ENCODE measurements at regions not wholly inside any gene's neighbourhood (a gene's known extent, or its start where the extent isn't known, plus 50 kb on each side); places are given as distances from the start of the nearest gene placed in this dataset.

DNA sequence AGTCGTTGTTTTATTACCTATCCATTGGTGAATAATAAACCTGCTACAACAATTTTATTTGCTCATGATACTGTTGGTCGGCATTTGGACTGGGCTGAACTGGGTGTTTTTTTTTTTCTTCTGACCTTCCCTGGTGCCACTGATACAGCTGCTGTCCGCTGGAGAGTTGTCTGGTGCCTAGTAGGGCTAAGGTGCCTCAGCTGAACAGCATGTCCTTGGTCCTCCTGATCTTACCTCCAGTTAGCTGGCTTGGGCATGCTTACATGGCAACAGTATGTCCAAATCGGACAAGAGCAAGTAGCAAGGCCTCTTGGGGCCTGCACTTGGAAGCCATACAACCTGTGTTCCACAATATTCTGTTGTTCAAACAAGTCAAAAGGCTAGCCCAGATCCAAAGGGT is 563.4 kb downstream of the BMP2 start:
- Histone ChIP-seq H3K9ac (ENCODE audit: low read depth, low read length) (no peak overlapping the region), H3K4me1 (ENCODE audit: insufficient read depth, low read length) (no peaks in the 10 kb centered on the region), H3K36me3 (ENCODE audit: insufficient read depth, low read length) (no peaks in the 10 kb centered on the region), H3K9me3 (ENCODE audit: control insufficient read depth, insufficient read depth, low read length) (no peaks in the 10 kb centered on the region)

DNA sequence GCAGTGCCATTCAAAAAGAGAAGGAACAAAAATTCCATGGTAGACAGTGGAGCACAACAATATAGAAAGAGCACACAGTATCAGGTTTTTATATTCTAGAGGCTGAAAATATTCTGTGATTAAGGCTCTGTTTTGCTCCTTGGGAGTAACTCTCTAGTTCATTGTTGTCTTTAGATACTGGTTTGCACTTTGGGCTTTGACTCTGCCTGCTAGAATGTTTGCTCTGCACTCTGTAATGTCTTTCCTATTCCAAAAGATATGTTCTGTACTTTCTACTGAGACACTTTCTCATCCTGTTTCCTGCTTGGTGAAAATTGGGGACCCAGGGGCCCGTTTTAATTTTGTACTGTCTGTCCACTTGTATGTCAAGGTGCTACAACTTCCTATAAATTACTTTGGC is 564.7 kb downstream of the BMP2 start:
- Histone ChIP-seq H3K9me3 (ENCODE audit: control insufficient read depth, insufficient read depth, low read length) (no peaks in the 10 kb centered on the region), H3K4me1 (ENCODE audit: insufficient read depth, low read length) (no peaks in the 10 kb centered on the region), H3K36me3 (ENCODE audit: insufficient read depth, low read length) (no peaks in the 10 kb centered on the region), H3K9ac (ENCODE audit: low read depth, low read length) (no peak overlapping the region)

DNA sequence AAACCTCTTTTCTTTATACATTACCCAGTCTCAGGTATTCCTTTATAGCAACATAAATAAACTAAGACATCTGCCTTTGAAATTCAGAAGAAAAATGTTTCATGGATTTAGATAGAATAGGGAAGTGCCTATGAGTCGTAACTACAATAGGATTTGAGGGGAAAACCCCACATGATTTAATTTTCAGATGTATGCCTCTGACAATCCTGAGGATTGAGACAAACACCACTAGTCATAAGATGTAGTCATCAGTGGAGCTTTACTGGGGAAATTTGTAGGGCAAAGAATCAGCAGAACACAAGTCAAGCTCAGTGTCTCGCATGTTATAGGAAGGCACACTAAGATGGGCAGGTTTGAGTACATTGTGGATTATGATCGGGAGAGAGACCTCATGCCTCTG is 566.4 kb downstream of the BMP2 start:
- H3K9me3 ChIP-seq (ENCODE audit: control insufficient read depth, insufficient read depth, low read length): no peaks in the 10 kb centered on the region
- H3K4me1 ChIP-seq (ENCODE audit: insufficient read depth, low read length): no peaks in the 10 kb centered on the region
- no peaks in the 10 kb centered on the region for H3K36me3 ChIP-seq (ENCODE audit: insufficient read depth, low read length)
- H3K9ac ChIP-seq (ENCODE audit: low read depth, low read length): no peak overlapping the region

DNA sequence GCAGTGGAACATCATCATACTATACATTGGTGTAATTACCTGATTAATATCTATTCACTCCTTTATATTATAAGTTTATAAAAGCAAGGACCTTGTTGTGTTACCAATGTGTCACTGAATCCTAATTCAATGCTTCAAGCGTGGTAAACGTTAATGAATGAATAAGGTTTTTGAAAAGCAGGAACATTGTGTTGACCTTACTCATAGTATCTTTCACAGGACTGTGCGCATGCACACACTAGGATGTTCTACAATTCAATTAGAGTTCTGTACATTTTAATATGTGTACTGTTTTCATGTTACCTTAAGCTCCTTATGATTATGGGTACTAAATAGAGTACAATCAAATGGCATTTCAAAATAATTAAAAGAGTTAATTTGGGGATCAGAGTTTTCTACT is 578.5 kb downstream of the BMP2 start:
- no peaks in the 10 kb centered on the region for H3K4me1 ChIP-seq (ENCODE audit: insufficient read depth, low read length)
- no peaks in the 10 kb centered on the region for H3K9me3 ChIP-seq (ENCODE audit: control insufficient read depth, insufficient read depth, low read length)
- peaks cover 2% of the 10 kb centered on the region; the same call in 1 of the 2 replicates for H3K36me3 ChIP-seq (ENCODE audit: insufficient read depth, low read length)

DNA sequence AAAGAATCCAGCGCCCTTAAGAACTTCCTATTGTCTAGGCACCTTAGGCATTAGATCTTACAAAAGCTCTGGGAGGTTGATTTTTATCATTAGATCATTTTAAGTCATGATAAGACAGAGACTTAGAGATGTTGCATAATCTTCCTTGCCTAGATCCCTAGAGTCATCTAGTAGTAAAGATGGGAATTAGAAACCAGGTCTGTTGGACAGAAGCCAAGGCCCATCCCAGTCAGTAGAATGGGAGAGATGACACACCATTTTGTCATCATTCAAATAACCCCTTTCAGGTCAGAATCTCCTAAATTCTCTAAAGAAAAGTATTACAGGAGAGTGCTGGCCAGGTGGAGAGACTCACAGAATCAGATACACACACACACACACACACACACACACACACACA is 579.1 kb downstream of the BMP2 start:
- H3K9ac ChIP-seq (ENCODE audit: low read depth, low read length): no peak overlapping the region
- H3K36me3 ChIP-seq (ENCODE audit: insufficient read depth, low read length): peaks cover 2% of the 10 kb centered on the region; the same call in 1 of the 2 replicates
- H3K4me1 ChIP-seq (ENCODE audit: insufficient read depth, low read length): no peaks in the 10 kb centered on the region
- no peaks in the 10 kb centered on the region for H3K9me3 ChIP-seq (ENCODE audit: control insufficient read depth, insufficient read depth, low read length)

More for the DNA sequence above, 578.5 kb downstream of the BMP2 start:
- H3K9ac ChIP-seq (ENCODE audit: low read depth, low read length): no peak overlapping the region

DNA sequence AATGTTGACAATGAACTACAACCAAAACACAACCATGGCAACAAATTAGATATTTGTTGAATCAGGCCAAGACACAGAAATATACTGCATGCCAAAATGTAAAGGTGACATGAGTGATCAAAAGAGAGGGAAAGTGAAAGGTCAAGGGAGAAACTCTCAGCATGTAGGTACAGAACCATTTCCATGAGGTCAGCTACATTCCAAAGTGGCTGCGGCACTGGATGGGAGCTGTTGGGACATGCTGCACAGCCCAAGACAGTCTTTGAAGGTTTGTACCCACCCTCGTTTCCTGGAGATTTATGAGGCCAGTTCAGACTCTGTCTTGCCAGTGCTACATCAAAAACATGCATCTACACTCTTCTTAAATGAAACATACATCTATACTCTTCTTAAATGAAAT is 579.9 kb downstream of the BMP2 start:
- no peaks in the 10 kb centered on the region for H3K9me3 ChIP-seq (ENCODE audit: control insufficient read depth, insufficient read depth, low read length)
- H3K4me1 ChIP-seq (ENCODE audit: insufficient read depth, low read length): no peaks in the 10 kb centered on the region
- peaks cover 2% of the 10 kb centered on the region; the same call in 1 of the 2 replicates for H3K36me3 ChIP-seq (ENCODE audit: insufficient read depth, low read length)
- H3K9ac ChIP-seq (ENCODE audit: low read depth, low read length): no peak overlapping the region

DNA sequence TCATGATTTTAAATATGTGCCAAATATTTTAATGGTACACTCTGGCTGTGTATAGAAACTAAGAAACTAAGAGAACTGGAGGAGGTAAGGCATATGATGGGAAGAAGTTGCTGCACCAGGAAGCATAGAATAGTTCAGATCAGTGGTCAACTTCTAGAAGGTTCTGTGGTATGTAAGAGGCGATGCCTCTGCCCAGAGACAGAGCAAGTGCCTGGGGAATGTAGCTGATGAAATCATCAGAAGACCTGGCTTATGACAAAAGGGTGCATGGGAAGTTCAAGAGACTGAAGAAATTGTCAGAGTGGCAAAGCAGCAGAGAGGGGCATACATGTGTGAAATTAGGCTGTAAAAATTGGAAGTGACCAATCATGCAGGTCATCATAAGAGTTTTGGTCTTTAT is 580.8 kb downstream of the BMP2 start:
- Histone ChIP-seq H3K9ac (ENCODE audit: low read depth, low read length) (no peak overlapping the region), H3K4me1 (ENCODE audit: insufficient read depth, low read length) (no peaks in the 10 kb centered on the region), H3K36me3 (ENCODE audit: insufficient read depth, low read length) (peaks cover 2% of the 10 kb centered on the region; the same call in 1 of the 2 replicates), H3K9me3 (ENCODE audit: control insufficient read depth, insufficient read depth, low read length) (no peaks in the 10 kb centered on the region)

DNA sequence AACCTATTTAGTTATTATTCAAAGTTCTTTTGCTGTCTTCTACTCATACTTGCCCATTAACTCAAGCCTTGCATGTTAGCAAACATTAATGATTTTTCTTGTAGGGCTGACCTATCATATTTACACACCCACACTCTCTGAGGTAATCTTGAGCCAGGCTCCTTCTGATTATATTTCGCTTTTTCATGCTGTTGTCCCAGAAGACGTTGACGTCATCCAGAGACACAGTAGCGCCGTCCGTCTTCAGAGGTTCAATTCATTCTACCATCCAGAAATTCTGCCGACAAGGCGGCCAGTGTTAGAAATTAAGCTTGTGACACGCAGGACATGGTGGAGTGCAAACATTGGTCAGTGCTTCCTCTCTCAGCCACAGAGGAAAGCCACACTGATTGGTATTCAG is 584.7 kb downstream of the BMP2 start:
- peaks cover 2% of the 10 kb centered on the region; the same call in 1 of the 2 replicates for H3K36me3 ChIP-seq (ENCODE audit: insufficient read depth, low read length)
- no peaks in the 10 kb centered on the region for H3K4me1 ChIP-seq (ENCODE audit: insufficient read depth, low read length)
- no peaks in the 10 kb centered on the region for H3K9me3 ChIP-seq (ENCODE audit: control insufficient read depth, insufficient read depth, low read length)
- no peak overlapping the region for H3K9ac ChIP-seq (ENCODE audit: low read depth, low read length)

DNA sequence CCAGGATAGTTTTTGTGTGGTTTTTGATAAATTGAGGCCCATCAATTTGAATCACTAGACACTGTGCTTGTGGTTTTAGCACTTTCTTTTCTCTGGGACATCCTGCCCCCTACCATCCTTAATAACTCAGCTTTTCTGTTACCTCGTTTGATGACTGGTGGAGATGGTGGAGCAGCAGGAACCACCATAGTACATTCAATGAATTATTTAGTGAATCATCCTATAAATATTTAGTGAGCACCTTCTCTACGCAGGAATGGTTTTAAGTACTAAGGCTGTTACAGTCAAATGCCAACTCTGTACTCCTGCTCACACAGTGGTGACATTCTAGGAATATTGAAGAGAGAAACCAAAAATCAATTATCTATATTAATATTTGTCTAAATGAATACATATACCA is 585.2 kb downstream of the HAO1 start:
- no peak overlapping the region for H3K9ac ChIP-seq (ENCODE audit: low read depth, low read length)
- no peaks in the 10 kb centered on the region for H3K4me1 ChIP-seq (ENCODE audit: insufficient read depth, low read length)
- H3K9me3 ChIP-seq (ENCODE audit: control insufficient read depth, insufficient read depth, low read length): no peaks in the 10 kb centered on the region
- no peaks in the 10 kb centered on the region for H3K36me3 ChIP-seq (ENCODE audit: insufficient read depth, low read length)

DNA sequence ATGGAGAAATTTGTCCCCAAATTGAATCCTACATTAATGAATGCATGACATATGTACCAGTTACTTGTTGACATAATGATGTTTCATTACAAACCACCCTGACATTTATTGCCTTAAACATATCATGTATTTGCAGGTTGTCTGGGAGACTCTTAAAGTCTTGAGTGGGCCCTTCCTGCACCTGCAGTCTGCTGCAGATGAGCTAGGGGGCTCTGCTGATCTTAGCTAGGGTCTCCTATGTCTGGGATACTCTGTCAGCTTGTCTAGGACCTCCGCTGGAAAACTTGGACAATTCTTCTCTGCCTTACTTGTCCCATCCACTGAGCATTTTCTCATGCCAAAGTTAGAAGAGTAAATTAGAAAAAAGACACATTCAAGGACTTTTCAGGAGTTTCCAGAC is 581.6 kb downstream of the HAO1 start:
- no peak overlapping the region for H3K9ac ChIP-seq (ENCODE audit: low read depth, low read length)
- H3K9me3 ChIP-seq (ENCODE audit: control insufficient read depth, insufficient read depth, low read length): no peaks in the 10 kb centered on the region
- no peaks in the 10 kb centered on the region for H3K36me3 ChIP-seq (ENCODE audit: insufficient read depth, low read length)
- no peaks in the 10 kb centered on the region for H3K4me1 ChIP-seq (ENCODE audit: insufficient read depth, low read length)

DNA sequence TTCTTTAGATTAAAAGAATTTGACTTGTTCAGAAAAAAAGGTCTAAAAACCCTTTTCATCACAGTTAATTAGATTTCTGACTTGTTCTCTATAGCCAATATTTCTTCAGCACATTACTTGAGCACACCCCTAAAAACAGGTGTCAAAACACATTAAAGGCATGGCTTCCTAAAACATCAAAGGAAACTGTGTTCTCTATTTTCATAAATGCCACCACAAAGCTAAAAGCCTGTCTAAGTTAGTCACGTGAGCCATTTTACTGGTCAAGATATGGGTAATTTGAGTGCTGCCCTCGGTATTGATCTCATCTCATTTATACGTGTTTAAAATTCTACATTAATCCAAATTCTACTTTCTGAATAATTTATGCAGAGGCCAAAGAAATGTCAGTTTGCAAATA is 580.5 kb downstream of the HAO1 start:
- no peak overlapping the region for H3K9ac ChIP-seq (ENCODE audit: low read depth, low read length)
- no peaks in the 10 kb centered on the region for H3K9me3 ChIP-seq (ENCODE audit: control insufficient read depth, insufficient read depth, low read length)
- H3K4me1 ChIP-seq (ENCODE audit: insufficient read depth, low read length): no peaks in the 10 kb centered on the region
- H3K36me3 ChIP-seq (ENCODE audit: insufficient read depth, low read length): no peaks in the 10 kb centered on the region

DNA sequence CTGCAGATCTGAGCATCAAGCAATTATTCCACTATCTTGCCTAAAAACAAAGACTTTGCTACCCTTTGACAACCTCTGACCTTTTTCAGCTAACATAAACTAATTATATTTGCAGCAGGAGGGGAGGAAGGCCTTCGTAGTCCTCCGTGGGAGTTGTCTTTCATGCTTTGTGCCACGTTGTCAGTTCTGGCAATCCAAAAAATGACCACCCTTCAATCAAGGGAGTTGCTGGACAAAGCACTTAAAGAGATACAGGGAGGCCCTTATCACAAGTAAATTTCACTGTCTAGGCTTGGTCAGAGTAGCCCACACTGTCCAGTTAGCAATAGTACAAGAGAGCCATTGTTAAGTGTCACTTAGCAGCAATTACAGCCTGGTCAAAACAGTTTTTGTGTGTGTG is 578.9 kb downstream of the HAO1 start:
- no peaks in the 10 kb centered on the region for H3K36me3 ChIP-seq (ENCODE audit: insufficient read depth, low read length)
- H3K9me3 ChIP-seq (ENCODE audit: control insufficient read depth, insufficient read depth, low read length): 0 out of 2 replicates have a peak, but pooled peaks cover 3% of the 10 kb centered on the region
- H3K4me1 ChIP-seq (ENCODE audit: insufficient read depth, low read length): no peaks in the 10 kb centered on the region
- no peak overlapping the region for H3K9ac ChIP-seq (ENCODE audit: low read depth, low read length)

DNA sequence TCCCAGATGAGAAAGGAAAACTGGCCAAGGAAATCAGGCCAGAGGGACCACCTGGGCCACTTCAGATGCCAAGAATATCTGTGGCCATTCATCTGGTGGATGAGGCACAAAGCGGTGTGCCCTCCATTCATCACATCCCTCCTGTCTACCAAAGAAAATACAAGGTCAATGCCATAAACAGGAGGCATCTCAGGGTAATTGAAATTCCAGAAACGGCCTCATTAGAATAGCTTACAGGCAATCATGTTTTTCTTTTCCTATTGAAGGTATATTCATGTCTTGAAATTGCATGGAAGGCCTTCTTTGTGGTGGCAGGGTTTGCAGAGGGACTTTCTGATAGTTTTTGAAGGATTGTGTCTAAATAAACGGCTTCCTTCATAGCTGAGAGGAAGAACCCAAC is 578.3 kb downstream of the HAO1 start:
- no peak overlapping the region for H3K9ac ChIP-seq (ENCODE audit: low read depth, low read length)
- no peaks in the 10 kb centered on the region for H3K4me1 ChIP-seq (ENCODE audit: insufficient read depth, low read length)
- H3K9me3 ChIP-seq (ENCODE audit: control insufficient read depth, insufficient read depth, low read length): 0 out of 2 replicates have a peak, but pooled peaks cover 3% of the 10 kb centered on the region
- no peaks in the 10 kb centered on the region for H3K36me3 ChIP-seq (ENCODE audit: insufficient read depth, low read length)

DNA sequence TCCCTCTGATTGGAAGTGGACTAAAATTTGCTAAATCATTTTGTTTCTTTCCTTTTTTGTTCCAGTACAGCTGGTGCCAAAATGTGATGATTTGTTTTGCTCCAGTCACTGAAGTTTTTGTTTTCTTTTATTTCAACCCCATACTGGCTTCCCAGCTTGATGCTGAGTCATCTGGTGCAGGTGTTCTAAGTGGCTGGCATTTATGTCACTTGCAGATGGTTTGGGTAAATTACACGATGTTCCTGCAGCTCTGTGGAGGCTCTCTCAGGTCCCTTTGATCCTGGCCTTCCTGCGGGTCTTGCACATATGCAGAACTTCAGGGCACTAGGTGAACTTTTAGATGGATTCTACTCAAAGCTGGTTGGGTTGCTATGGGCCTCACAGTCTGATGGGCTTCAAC is 577.7 kb downstream of the HAO1 start:
- Histone ChIP-seq H3K36me3 (ENCODE audit: insufficient read depth, low read length) (no peaks in the 10 kb centered on the region), H3K9ac (ENCODE audit: low read depth, low read length) (no peak overlapping the region), H3K9me3 (ENCODE audit: control insufficient read depth, insufficient read depth, low read length) (0 out of 2 replicates have a peak, but pooled peaks cover 3% of the 10 kb centered on the region), H3K4me1 (ENCODE audit: insufficient read depth, low read length) (no peaks in the 10 kb centered on the region)

DNA sequence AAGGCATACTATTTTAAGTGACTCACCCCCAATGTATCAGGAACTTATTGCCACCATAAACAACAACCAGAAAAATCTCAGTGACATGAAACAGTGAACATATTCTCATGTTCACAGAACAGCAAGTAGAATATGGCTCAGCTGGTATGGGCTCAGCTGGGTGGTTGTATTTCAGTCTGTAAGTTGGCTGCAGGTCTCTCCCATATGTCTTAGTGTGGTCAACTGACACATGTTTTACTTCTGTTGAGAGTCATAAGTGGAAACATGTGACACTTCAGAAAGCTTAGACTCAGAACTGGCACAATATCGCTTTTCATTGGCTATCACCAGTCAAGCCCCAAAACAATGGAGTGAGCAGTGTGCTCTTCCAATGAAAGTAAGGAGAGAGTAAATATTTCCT is 574.1 kb downstream of the HAO1 start:
- Histone ChIP-seq H3K36me3 (ENCODE audit: insufficient read depth, low read length) (no peaks in the 10 kb centered on the region), H3K9me3 (ENCODE audit: control insufficient read depth, insufficient read depth, low read length) (0 out of 2 replicates have a peak, but pooled peaks cover 3% of the 10 kb centered on the region)

More for the DNA sequence above, 574.1 kb downstream of the HAO1 start:
- no peak overlapping the region for H3K9ac ChIP-seq (ENCODE audit: low read depth, low read length)
- H3K4me1 ChIP-seq (ENCODE audit: insufficient read depth, low read length): no peaks in the 10 kb centered on the region
